ENCODE measurements at regions not wholly inside any gene's neighbourhood (a gene's known extent, or its start where the extent isn't known, plus 50 kb on each side); places are given as distances from the start of the nearest gene placed in this dataset.

DNA sequence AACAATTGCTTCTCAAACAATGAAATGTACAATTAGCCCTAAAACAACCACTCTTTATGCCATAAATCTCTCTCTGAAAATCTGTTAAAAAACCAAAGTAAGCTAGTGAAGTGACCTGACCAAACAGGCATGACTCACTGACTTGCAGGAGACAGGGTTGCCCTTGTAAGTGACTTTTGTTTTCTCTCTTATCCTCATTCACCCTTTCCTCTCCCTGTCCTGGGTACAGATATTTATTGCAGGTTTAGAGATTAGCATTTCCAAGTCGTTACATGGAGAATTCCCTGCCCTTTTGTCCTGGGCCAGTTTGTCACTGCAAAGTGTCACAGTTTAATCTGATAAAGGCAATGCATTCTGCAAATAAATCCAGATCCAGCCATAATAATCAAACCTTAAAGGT lies 484.2 kb downstream of the IRX1 start:
- no peak for DNase-seq (ENCODE audit: low spot score)

DNA sequence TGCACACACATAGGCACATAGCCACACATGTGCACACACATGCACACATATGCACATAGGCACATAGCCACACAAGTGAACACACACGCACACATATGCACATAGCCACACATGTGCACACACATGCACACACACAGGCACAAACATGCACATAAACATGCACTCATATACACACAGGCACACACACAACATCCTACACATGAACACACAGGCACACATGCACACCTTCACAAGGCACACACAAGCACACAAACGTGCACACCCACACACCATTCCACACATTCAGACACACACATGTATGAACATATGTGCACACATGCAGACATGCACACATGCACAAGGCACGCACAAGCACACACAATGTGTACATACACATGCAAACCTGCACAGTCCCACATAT lies 484.7 kb downstream of the IRX1 start:
- no peak for DNase-seq (ENCODE audit: low spot score)

- no peak for DNase-seq (ENCODE audit: low spot score)
Measured at GRCh38 chr5:4081059-4081458, 485.4 kb downstream of the IRX1 start.

DNA sequence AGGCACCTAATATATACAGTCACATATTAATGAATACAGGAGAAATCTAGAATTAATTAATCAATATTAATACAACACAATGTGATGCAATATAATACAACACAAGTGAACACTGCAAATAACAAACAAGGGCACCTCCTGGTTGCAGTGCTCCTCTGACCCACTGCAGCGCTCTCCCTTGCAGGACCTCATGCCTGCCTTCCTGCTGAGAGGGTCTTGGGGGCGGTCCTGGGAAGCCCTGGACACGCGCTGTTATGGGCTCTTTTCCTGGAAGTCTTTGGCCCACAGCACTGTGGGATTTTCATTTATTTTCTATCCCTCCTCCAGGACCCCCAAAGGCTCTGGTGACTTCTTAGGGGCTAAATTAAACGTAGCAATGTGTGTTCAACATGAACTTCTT lies 485.8 kb downstream of the IRX1 start:
- DNase-seq (ENCODE audit: low spot score) = no peak

- DNase-seq (ENCODE audit: low spot score) = no peak
Measured at GRCh38 chr5:4082966-4083564, 487.4 kb downstream of the IRX1 start.

DNA sequence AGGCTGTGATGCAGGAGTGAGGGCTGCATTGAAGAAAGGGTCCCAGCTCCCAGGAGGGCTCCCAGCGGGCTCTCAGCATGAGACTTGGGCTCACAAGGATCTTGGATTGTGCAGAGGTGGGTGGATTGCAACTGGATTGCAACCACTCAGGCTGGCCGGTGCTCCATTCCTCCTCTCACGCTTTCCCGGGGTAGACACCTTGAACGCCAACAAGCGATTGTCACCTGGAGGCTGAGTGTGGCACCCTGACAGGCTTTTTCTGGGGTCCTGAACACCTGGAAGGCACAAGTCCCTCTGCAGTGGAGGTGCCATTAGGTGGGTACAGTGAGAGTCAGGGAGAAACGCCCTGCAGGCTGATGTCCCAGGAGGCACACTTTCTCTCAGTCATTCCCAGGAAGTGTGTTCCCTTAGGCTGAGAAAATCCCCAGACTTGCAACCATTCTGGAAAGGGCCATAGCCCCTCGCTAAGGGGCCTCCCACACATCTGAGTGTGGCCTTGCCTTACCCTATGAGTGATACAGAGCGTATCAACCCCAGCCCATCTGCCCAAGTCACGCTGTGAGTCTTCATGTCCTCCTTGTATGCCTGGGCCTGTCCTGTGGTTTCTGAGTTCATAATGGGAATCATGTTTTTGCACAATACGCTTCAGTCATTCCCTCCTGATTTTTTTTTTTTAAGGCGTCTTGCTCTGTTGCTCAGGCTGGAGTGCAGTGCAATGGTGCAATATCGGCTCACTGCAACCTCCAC lies 488.1 kb downstream of the IRX1 start:
- no peak for DNase-seq (ENCODE audit: low spot score)

- DNase-seq (ENCODE audit: low spot score) = no peak
Measured at GRCh38 chr5:4086081-4086480, 490.4 kb downstream of the IRX1 start.

- no peak for DNase-seq (ENCODE audit: low spot score)
Measured at GRCh38 chr5:4087110-4087509, 491.5 kb downstream of the IRX1 start.

DNA sequence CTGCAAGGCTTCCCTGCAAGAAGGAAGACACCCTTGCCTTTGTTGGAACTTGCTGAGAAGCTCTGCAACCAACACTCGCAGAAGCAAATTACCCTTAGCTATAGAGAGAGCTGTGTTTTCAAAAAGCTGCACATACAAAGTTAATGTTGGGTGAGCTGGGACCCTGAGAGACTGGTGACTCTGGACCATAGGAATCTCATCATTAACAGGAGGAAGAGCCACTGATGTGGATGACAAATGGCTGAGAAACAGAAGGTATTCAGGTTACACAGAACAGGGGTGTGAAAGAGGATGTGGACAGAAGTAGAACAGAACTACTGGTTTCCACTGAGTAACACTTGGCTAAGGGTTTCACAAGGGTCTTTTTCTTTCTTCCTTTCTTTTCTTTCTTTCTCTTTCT lies 493.5 kb downstream of the IRX1 start:
- no peak for DNase-seq (ENCODE audit: low spot score)

GRCh38 chr5:4093236-4093635 lies 497.6 kb downstream of the IRX1 start:
- DNase-seq (ENCODE audit: low spot score) = no peak

DNA sequence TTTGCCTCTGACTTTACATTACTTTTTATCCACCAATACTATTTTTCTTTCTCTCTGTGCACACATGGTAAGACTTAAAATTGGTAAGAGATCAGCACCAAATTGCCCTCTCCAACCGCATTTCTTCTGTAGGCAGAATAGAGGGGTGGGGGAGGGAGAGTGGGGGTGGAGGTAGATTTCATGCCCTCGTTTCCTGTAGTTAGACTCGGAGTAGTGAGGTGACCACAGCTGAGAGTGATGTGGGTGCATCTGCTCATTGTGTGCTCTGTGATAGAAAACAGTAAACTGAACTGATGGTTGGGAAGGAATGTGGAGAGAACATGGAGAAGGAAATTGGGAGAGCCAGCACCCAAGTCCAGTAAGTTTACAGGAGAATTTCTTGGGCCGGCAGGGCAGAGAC lies 498.3 kb downstream of the IRX1 start:
- DNase-seq (ENCODE audit: low spot score) = no peak

DNA sequence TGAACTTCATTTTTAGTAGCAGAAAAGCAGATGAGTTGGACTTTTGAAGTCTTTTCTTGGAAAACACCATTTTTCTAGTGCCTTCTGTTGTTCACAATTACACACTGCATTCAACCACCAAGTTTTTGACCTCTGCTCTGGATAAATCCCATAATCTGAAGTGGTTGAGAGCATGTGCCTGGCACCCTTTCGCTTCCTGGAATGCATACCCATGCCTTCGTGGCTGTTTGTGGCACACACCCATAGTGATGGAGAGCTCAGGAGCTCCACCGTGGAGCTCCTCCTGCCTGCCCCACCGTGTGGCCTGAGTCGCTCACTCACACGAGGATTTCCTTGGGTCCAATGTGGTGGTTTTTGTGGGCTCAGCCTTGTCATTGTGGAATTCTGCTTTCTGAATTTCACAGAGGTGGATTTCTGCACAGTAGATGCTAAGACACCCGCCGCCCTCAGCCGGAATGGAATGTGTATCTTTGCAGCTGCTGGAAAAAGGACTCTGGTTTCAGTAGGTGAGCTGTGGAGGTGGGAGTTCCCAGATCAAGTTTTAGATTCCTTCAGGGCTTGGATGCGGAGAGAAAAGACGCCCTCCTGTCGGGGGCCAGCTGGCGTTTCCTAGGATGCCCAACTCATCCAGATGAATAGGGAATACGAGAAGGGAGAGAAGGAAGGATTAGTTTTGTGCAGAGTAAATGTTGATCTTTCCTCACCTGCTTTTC lies 500.4 kb downstream of the IRX1 start:
- DNase-seq (ENCODE audit: low spot score) = no peak

GRCh38 chr5:4097199-4097598 lies 501.6 kb downstream of the IRX1 start:
- DNase-seq (ENCODE audit: low spot score) = no peak

DNA sequence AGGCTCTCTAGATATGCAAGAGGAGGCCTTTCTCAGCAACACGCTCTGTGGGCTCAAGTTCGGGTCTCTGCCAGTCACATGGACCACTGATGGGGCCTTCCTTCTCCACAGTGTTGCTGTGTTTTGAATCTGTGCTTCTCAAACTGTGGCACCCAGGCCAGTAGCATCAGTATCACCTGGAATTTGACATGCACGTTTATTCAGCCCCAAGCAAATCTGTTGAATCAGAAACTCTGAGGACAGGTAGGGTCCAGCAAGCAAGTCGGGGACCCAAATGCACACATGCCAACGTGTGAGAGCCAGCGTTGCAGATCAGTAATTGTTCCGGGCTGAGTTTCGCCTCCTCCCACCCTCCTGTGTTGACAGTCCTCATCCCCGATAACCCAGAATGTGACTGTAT lies 502.6 kb downstream of the IRX1 start:
- no peak for DNase-seq (ENCODE audit: low spot score)

DNA sequence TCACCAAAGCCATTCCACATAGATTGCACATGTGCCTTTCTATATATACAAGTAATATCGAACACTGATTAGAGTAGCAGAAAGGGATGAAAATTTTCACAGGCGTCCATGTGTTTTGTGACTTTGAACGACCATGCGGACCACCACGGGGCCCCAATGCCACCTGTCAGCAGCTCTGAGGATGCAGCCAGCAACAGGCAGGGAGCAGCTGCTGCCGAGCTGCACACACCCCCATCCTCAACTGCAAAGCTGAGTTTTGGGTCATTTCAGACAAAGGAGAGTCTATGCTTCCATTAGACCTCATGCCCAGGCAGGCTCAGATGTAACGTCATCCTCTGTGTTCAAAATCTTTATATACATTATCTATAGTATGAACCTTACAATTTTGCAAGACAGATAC lies 503.8 kb downstream of the IRX1 start:
- no peak for DNase-seq (ENCODE audit: low spot score)

- DNase-seq (ENCODE audit: low spot score) = no peak
Measured at GRCh38 chr5:4100739-4101138, 505.1 kb downstream of the IRX1 start.

GRCh38 chr5:4101189-4101588 lies 505.6 kb downstream of the IRX1 start:
- no peak for DNase-seq (ENCODE audit: low spot score)

DNA sequence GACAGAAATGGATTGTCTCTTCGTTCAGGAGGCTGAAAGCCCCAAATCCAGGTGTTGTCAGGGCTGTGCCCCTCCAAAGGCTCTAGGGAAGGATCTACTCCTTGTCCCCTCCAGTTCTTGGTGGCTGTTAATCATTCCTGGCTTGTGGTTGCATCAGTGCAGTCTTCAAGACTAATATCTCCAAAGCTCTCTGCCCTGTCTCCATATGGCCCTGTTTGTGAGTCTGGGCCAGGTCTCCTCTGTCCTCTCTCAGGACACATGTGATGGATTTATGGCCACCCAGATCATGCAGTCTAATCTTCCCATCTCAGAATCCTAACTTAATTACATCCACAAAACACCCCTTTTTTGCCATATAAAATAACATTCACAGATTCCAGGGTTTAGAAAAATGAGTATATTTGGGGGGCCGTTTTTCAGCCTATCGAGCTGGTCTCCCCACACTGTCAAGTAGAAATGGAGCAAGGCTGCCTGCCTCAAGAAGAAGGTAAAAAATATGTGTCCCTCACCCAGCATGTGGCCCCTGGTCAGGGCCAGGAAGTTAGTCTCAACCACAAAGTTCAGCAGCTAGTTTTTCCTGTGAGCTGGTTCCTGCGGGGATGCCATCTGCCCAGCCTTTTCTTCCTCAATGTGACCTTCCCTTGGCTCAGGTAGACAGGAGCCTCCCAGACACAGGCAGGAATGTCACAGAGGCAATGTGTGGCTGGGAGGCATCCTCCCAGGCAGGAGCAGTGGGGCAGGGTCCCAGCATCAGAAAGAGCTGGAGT lies 509.4 kb downstream of the IRX1 start:
- DNase-seq (ENCODE audit: low spot score) = no peak

DNA sequence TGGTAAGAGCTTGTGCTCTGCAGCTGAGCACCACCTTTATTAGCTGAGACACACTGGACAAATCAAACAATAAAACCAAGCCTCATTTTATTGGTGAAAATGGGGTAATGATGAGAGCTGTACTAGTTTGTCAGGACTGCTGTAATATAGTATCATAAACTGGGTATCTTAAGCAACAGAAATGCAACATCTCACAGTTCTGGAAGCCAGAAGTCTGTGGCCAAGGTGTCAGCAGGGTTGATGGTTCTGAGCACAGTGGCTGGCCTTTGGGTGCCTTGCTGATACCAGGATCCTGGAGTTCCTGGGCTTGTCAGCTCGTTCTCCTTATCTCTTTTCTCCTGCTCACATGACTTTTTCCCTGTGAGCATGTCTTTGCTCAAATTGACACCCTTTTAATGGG lies 513.1 kb downstream of the IRX1 start:
- no peak for DNase-seq (ENCODE audit: low spot score)

DNA sequence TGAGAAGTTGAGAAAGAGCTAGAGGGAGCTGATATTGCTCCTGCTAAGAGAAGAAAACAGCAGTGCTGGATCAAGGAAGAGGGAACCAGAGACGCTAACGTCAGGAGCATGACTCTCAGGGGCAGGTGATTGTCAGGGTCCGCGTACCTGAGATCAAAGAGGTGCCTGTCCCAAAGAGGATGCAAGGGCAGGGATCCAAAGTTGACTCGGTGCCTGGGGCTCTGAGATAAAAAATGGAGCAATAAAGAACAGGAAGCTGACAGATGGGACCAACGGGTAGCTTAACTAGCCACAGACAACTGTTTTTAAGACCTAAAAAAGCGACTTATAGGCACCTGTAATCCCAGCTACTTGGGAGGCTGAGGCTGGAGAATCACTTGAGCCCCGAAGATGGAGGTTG lies 517.8 kb downstream of the IRX1 start:
- no peak for DNase-seq (ENCODE audit: low spot score)

GRCh38 chr5:4113905-4114304 lies 518.3 kb downstream of the IRX1 start:
- DNase-seq (ENCODE audit: low spot score) = no peak

- DNase-seq (ENCODE audit: low spot score) = no peak
Measured at GRCh38 chr5:4114452-4114851, 518.8 kb downstream of the IRX1 start.

- DNase-seq (ENCODE audit: low spot score) = no peak
Measured at GRCh38 chr5:4116834-4117233, 521.2 kb downstream of the IRX1 start.
